ENCODE measurements at regions not wholly inside any gene's neighbourhood (a gene's known extent, or its start where the extent isn't known, plus 50 kb on each side); places are given as distances from the start of the nearest gene placed in this dataset.

DNA sequence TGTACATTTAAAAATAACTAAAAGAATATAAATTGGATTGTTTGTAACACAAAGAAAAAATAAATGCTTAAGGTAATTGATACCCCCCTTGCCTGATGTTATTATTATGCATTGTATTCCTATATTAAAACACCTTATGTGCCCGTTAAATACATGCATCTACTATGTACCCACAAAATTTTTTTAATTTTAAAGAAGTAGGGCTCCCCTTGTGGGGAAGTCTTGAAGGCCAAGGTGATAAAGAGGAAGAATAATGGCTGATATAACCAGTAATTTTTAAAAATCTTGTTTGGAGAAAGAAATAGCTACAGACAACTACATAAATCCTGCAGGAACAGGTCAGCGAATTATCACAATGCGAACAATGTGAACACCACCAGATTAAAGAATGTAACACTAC lies 451.7 kb upstream of the ARHGEF26 start:
- H3K9me1 ChIP-seq (ENCODE audit: control insufficient read depth, extremely low read depth, insufficient read depth, low read length): no peaks in the 10 kb centered on the region
- no peak overlapping the region for H3K4me2 ChIP-seq (ENCODE audit: control insufficient read depth, extremely low read depth, insufficient read depth, low read depth, low read length)
- FAIRE-seq (no peak), DNase-seq (ENCODE audit: low read depth, low spot score) (no peak)
- H3K4me3 ChIP-seq (ENCODE audit: control insufficient read depth in 2 of 3, extremely low read depth in 1 of 3, insufficient read depth in 2 of 3, low read depth in 1 of 3, low read length in 3 of 3): no peak overlapping the region
- H3K27me3 ChIP-seq (ENCODE audit: control insufficient read depth, extremely low read depth, insufficient read depth, low read length): no peaks in the 10 kb centered on the region
- TF ChIP-seq, protein P1, sequence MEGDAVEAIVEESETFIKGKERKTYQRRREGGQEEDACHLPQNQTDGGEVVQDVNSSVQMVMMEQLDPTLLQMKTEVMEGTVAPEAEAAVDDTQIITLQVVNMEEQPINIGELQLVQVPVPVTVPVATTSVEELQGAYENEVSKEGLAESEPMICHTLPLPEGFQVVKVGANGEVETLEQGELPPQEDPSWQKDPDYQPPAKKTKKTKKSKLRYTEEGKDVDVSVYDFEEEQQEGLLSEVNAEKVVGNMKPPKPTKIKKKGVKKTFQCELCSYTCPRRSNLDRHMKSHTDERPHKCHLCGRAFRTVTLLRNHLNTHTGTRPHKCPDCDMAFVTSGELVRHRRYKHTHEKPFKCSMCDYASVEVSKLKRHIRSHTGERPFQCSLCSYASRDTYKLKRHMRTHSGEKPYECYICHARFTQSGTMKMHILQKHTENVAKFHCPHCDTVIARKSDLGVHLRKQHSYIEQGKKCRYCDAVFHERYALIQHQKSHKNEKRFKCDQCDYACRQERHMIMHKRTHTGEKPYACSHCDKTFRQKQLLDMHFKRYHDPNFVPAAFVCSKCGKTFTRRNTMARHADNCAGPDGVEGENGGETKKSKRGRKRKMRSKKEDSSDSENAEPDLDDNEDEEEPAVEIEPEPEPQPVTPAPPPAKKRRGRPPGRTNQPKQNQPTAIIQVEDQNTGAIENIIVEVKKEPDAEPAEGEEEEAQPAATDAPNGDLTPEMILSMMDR (optimal IDR thresholded peaks at IDR 0.05 in 1 of 3, IDR thresholded peaks at IDR 0.05 in 1 of 3, conservative IDR thresholded peaks at IDR 0.05 in 1 of 3; ENCODE audit: extremely low read depth in 1 of 3, insufficient read depth in 2 of 3, low read length in 3 of 3): no peak
- no peak for TF ChIP-seq EZH2 (IDR thresholded peaks at IDR 0.05; ENCODE audit: low read length)
- no peaks in the 10 kb centered on the region for H3K9me3 ChIP-seq (ENCODE audit: control insufficient read depth, low read depth, low read length)
- no peaks in the 10 kb centered on the region for H4K20me1 ChIP-seq (ENCODE audit: control insufficient read depth, extremely low read depth, insufficient read depth, low read length)
- no peak overlapping the region for H2AFZ ChIP-seq (ENCODE audit: control insufficient read depth, low read length)
- dilution Hi-C loops (cut with MboI; ENCODE audit: extremely low pct_ligation_motif_present, low sequenced_read_pairs): no loop called here
- no peaks in the 10 kb centered on the region for H3K79me2 ChIP-seq (ENCODE audit: control insufficient read depth, insufficient read depth, low read length)
- no peaks in the 10 kb centered on the region for H3K36me3 ChIP-seq (ENCODE audit: control insufficient read depth in 2 of 2, extremely low read depth in 1 of 2, insufficient read depth in 2 of 2, low read length in 2 of 2)
- H3K4me1 ChIP-seq (ENCODE audit: control insufficient read depth, extremely low read depth, insufficient read depth, low read length): no peaks in the 10 kb centered on the region
- H3K9ac ChIP-seq (ENCODE audit: control insufficient read depth, extremely low read depth, insufficient read depth, low read length): no peak overlapping the region
- H3K27ac ChIP-seq (ENCODE audit: control insufficient read depth, insufficient read depth, low read length): no peak overlapping the region

DNA sequence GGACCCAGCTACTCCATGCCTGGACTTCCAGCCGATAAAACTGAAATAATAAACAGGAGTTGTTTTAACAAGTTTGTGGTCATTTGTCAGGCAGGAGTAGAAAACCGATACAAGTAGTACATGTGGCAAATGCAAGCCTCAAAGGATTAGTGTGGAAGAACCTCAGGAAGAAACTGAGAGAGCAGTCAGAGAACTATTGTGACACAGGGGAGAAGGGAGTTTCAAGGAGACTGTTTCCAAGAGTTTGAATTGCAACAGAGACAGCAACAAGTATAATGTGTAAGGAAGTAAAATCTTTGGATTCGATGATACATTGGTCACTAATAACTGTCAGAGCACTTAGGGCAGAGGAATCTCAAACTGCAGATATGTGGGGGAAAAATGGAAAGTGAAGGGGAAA lies 450.6 kb upstream of the ARHGEF26 start:
- no peaks in the 10 kb centered on the region for H3K9me3 ChIP-seq (ENCODE audit: control insufficient read depth, low read depth, low read length)
- FAIRE-seq (no peak), DNase-seq (ENCODE audit: low read depth, low spot score) (no peak)
- H3K79me2 ChIP-seq (ENCODE audit: control insufficient read depth, insufficient read depth, low read length): no peaks in the 10 kb centered on the region
- no peaks in the 10 kb centered on the region for H3K4me1 ChIP-seq (ENCODE audit: control insufficient read depth, extremely low read depth, insufficient read depth, low read length)
- H4K20me1 ChIP-seq (ENCODE audit: control insufficient read depth, extremely low read depth, insufficient read depth, low read length): no peaks in the 10 kb centered on the region
- H3K4me3 ChIP-seq (ENCODE audit: control insufficient read depth in 2 of 3, extremely low read depth in 1 of 3, insufficient read depth in 2 of 3, low read depth in 1 of 3, low read length in 3 of 3): no peak overlapping the region
- no peak overlapping the region for H2AFZ ChIP-seq (ENCODE audit: control insufficient read depth, low read length)
- dilution Hi-C loops (cut with MboI; ENCODE audit: extremely low pct_ligation_motif_present, low sequenced_read_pairs): no loop called here
- no peaks in the 10 kb centered on the region for H3K36me3 ChIP-seq (ENCODE audit: control insufficient read depth in 2 of 2, extremely low read depth in 1 of 2, insufficient read depth in 2 of 2, low read length in 2 of 2)
- no peaks in the 10 kb centered on the region for H3K27me3 ChIP-seq (ENCODE audit: control insufficient read depth, extremely low read depth, insufficient read depth, low read length)
- no peak overlapping the region for H3K4me2 ChIP-seq (ENCODE audit: control insufficient read depth, extremely low read depth, insufficient read depth, low read depth, low read length)
- no peak overlapping the region for H3K9ac ChIP-seq (ENCODE audit: control insufficient read depth, extremely low read depth, insufficient read depth, low read length)
- H3K9me1 ChIP-seq (ENCODE audit: control insufficient read depth, extremely low read depth, insufficient read depth, low read length): no peaks in the 10 kb centered on the region
- TF ChIP-seq, protein P1 (optimal IDR thresholded peaks at IDR 0.05 in 1 of 3, IDR thresholded peaks at IDR 0.05 in 1 of 3, conservative IDR thresholded peaks at IDR 0.05 in 1 of 3; ENCODE audit: extremely low read depth in 1 of 3, insufficient read depth in 2 of 3, low read length in 3 of 3): no peak
- no peak for TF ChIP-seq EZH2 (IDR thresholded peaks at IDR 0.05; ENCODE audit: low read length)
- no peak overlapping the region for H3K27ac ChIP-seq (ENCODE audit: control insufficient read depth, insufficient read depth, low read length)
